IMR-90 (cell line): ENCODE measurements at regions not wholly inside any gene's neighbourhood (a gene's known extent, or its start where the extent isn't known, plus 50 kb on each side); places are given as distances from the start of the nearest gene placed in this dataset.

ENCODE experiments used
- ATAC-seq: fragments of 200-7000 bp; cut with Tn5 transposase; 2 replicates; pipeline ENCODE4 v1.9.1; 2020; ENCODE audit warnings: low read depth, mild to moderate bottlenecking, moderate library complexity
- BruUV-seq: library from RNA; stranded (reverse); fragments of 400-500 nt; replicated peaks from 2 replicates; lab custom pipeline; 2021; lab: Mats Ljungman, UMichigan
- CTCF ChIA-PET: fragments of 300-600 bp; formaldehyde crosslinking; extraction: SDS; loops from one replicate; lab custom pipeline; 2021; ENCODE audit warnings: antibody characterized with exemption; lab: Yijun Ruan, JAX
- POLR2A ChIA-PET: fragments of 300-600 bp; sonication (Branson Sonifier 250); formaldehyde crosslinking; loops from one replicate; lab custom pipeline; 2022; ENCODE audit warnings: antibody characterized with exemption; ENCODE audit not compliant: unreplicated experiment; lab: Charles Lee
- DNase-seq: peaks from one replicate; pipeline ENCODE4 v3.0.0; 2013
- H2AFZ ChIP-seq: replicated peaks from 2 replicates; pipeline ENCODE3; 2013; ENCODE audit warnings: low read length, mild to moderate bottlenecking; ENCODE audit not compliant: poor library complexity
- H2AK5ac ChIP-seq: 2 replicates; pipeline ENCODE4 v1.6.1; 2013; ENCODE audit warnings: low read depth, low read length, inconsistent platforms
- H2AK9ac ChIP-seq: replicated peaks from 2 replicates; pipeline ENCODE3; 2013; ENCODE audit warnings: mild to moderate bottlenecking, low read depth, low read length, moderate library complexity; ENCODE audit not compliant: poor library complexity
- H2BK120ac ChIP-seq: 2 replicates; pipeline ENCODE4 v1.6.1; 2013; ENCODE audit warnings: low read depth, low read length, inconsistent platforms
- H2BK15ac ChIP-seq: 3 replicates; pipeline ENCODE4 v1.6.1; 2013; ENCODE audit warnings: low read depth, low read length, inconsistent platforms
- H2BK20ac ChIP-seq: 2 replicates; pipeline ENCODE4 v1.6.1; 2013; ENCODE audit warnings: low read depth, mild to moderate bottlenecking, inconsistent platforms, low read length, moderate library complexity
- H2BK5ac ChIP-seq: 2 replicates; pipeline ENCODE4 v1.6.1; 2013; ENCODE audit warnings: mild to moderate bottlenecking, low read depth, low read length, inconsistent platforms; ENCODE audit not compliant: poor library complexity, severe bottlenecking
- H3K14ac ChIP-seq: replicated peaks from 2 replicates; pipeline ENCODE4 v1.6.1; 2013; ENCODE audit warnings: low read depth, low read length, inconsistent platforms
- H3K18ac ChIP-seq: 2 replicates; pipeline ENCODE4 v1.6.1; 2013; ENCODE audit warnings: low read depth, low read length, control low read depth
- H3K23ac ChIP-seq: 2 replicates; pipeline ENCODE4 v1.6.1; 2013; ENCODE audit warnings: low read depth, low read length, inconsistent platforms
- H3K27ac ChIP-seq: 2 replicates; pipeline ENCODE4 v1.5.1; 2013; ENCODE audit warnings: mild to moderate bottlenecking, control low read depth, low read length; ENCODE audit not compliant: insufficient read depth
- H3K27me3 ChIP-seq: 2 replicates; pipeline ENCODE4 v1.6.1; 2013; ENCODE audit warnings: low read length; ENCODE audit not compliant: control insufficient read depth, insufficient read depth
- H3K36me3 ChIP-seq: 2 replicates; pipeline ENCODE4 v1.6.1; 2013; ENCODE audit warnings: low read length, mixed read lengths; ENCODE audit not compliant: control insufficient read depth, insufficient read depth
- H3K4ac ChIP-seq: 2 replicates; pipeline ENCODE4 v1.6.1; 2013; ENCODE audit warnings: low read depth, low read length, inconsistent platforms
- H3K4me1 ChIP-seq: 2 replicates; pipeline ENCODE4 v1.6.1; 2013; ENCODE audit warnings: low read length, mixed read lengths; ENCODE audit not compliant: control insufficient read depth, insufficient read depth
- H3K4me2 ChIP-seq: 2 replicates; pipeline ENCODE4 v1.6.1; 2013; ENCODE audit warnings: low read depth, mild to moderate bottlenecking, control low read depth, low read length, moderate library complexity
- H3K4me3 ChIP-seq: 2 replicates; pipeline ENCODE4 v1.5.1; 2013; ENCODE audit warnings: low read depth, mild to moderate bottlenecking, control low read depth, low read length, moderate library complexity; ENCODE audit not compliant: insufficient read depth
- H3K56ac ChIP-seq: 2 replicates; pipeline ENCODE4 v1.6.1; 2013; ENCODE audit warnings: low read length, inconsistent platforms; ENCODE audit not compliant: insufficient read depth; ENCODE audit errors: extremely low read depth
- H3K79me1 ChIP-seq, 2 experiments: 2 replicates each; pipeline ENCODE4 v1.6.1; 2013; ENCODE audit warnings: low read length in 2 of 2, inconsistent platforms in 1 of 2, low read depth in 1 of 2
- H3K9ac ChIP-seq: 2 replicates; pipeline ENCODE4 v1.6.1; 2013; ENCODE audit warnings: low read depth, low read length, control low read depth
- H3K9me1 ChIP-seq: 2 replicates; pipeline ENCODE4 v1.6.1; 2013; ENCODE audit warnings: low read length, inconsistent platforms; ENCODE audit not compliant: insufficient read depth
- H3K9me3 ChIP-seq: 2 replicates; pipeline ENCODE4 v1.6.1; 2013; ENCODE audit warnings: low read length; ENCODE audit not compliant: control insufficient read depth, insufficient read depth
- H4K20me1 ChIP-seq: 2 replicates; pipeline ENCODE4 v1.6.1; 2013; ENCODE audit warnings: low read length, inconsistent platforms; ENCODE audit not compliant: insufficient read depth
- H4K5ac ChIP-seq: 2 replicates; pipeline ENCODE4 v1.6.1; 2013; ENCODE audit warnings: mild to moderate bottlenecking, low read depth, low read length, control low read depth
- H4K8ac ChIP-seq, 2 experiments: 2 replicates each; pipeline ENCODE4 v1.6.1; 2013; ENCODE audit warnings: low read depth in 2 of 2, low read length in 2 of 2, control low read depth in 1 of 2, inconsistent platforms in 1 of 2
- H4K91ac ChIP-seq: 2 replicates; pipeline ENCODE4 v1.6.1; 2013; ENCODE audit warnings: low read depth, low read length, inconsistent platforms; ENCODE audit not compliant: insufficient read depth
- BHLHE40 ChIP-seq: fragments of 150-350 bp; IDR thresholded peaks from 2 replicates; pipeline ENCODE4 v1.6.1; 2016; ENCODE audit warnings: mild to moderate bottlenecking, low read depth, low read length
- CEBPB ChIP-seq: IDR thresholded peaks from 2 replicates; pipeline ENCODE4 v1.6.1; 2012; ENCODE audit warnings: low read depth, low read length, improper control_type of control experiment
- MAFK ChIP-seq: IDR thresholded peaks from 2 replicates; pipeline ENCODE4 v1.6.1; 2012; ENCODE audit warnings: low read depth, low read length, improper control_type of control experiment
- RCOR1 ChIP-seq: IDR thresholded peaks from 2 replicates; pipeline ENCODE4 v1.6.1; 2012; ENCODE audit warnings: mild to moderate bottlenecking, low read length, improper control_type of control experiment; ENCODE audit not compliant: insufficient replicate concordance
- WGBS, 2 experiments: methylation state at CpG; one replicate each; pipeline versions ENCODE4 v1.1.5 to v1.1.7; 2013; ENCODE audit warnings: missing lambda C conversion rate in 2 of 2; ENCODE audit not compliant: insufficient read length in 1 of 2; ENCODE audit errors: extremely low coverage in 2 of 2; 5-methylcytosine and 5-hydroxymethylcytosine counted together
- dilution Hi-C: fragments of 300-500 bp; cut with HindIII; formaldehyde crosslinking; loops from one replicate; pipeline ENCODE4 v1.14.3; 2018; ENCODE audit warnings: low sequenced_read_pairs; ENCODE audit not compliant: unreplicated experiment
- in situ Hi-C: fragments of 300-500 bp; cut with MboI; formaldehyde crosslinking; loops from 3 replicates; pipeline ENCODE4 v1.14.3; 2019; ENCODE audit warnings: low sequenced_read_pairs, inconsistent platforms, mixed read lengths
- intact Hi-C: fragments of 100-400 bp; cut with micrococcal nuclease; formaldehyde crosslinking; loops from 2 replicates; pipeline ENCODE4 v1.10.0; 2022

DNA sequence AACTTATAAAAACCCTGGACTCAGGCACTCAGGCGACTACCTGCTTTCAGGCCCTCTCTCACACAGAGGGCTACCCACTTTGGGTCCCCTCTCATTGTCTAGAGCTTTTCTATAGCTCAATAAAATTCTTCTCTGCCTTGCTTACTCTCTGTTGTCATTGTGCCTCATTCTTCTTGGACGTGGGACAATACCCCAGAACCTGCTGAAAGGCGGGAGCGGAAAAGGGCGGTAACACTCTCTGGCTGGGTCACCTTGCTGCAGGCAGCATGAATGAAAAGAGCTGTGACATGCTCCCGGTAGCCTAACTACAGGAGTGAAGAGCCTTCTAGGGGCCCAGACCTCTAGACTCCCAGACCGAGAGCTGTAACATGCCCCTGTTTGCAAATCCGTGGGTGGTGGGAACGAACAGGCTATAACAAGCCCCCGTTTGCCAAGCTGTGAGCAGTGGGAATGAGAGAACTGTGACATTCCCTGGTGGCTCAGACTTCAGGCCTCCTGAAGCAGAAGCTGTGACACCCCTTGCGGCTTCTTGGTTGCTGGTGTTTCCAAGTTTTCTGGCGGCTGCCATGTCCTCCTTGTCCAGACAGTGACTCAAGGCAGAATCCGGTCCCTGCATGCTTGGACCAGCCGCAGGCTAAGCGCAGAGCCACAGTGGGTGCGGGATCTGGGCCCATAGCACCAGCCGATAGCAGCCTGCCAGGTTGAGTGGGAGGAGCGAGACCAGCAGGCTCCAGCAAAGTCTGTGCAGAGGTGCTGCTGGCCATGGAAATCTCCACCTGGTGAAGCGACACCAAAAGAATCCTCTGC is 684.6 kb downstream of the ARAP2 start:
- DNase-seq: no peak
- Histone ChIP-seq H4K20me1 (no peaks in the 10 kb centered on the region), H3K4me1 (no peaks in the 10 kb centered on the region), H2BK20ac (no peak overlapping the region), H3K4me2 (no peak overlapping the region), H2AK9ac (no peak overlapping the region), H3K9ac (no peak overlapping the region), H3K9me3 (peaks cover 8% of the 10 kb centered on the region), H3K56ac (no peak overlapping the region), H2BK5ac (no peak overlapping the region), H3K27me3 (no peaks in the 10 kb centered on the region), H2BK120ac (no peak overlapping the region), H3K27ac (no peak overlapping the region), H3K4me3 (no peak overlapping the region), H4K5ac (no peak overlapping the region), H2AK5ac (no peak overlapping the region), H2AFZ (no peak overlapping the region), H2BK15ac (no peak overlapping the region), H4K8ac (no peak overlapping the region), H4K91ac (no peak overlapping the region), H3K79me1 (no peaks in the 10 kb centered on the region), H3K23ac (no peak overlapping the region), H3K9me1 (no peaks in the 10 kb centered on the region), H3K14ac (no peak overlapping the region), H3K4ac (no peak overlapping the region), H3K36me3 (no peaks in the 10 kb centered on the region), H3K18ac (no peak overlapping the region)
- no TSS peak for BruUV-seq
- intact Hi-C loops: no loop called here
- dilution Hi-C loops: no loop called here
- no peak for ATAC-seq
- ChIA-PET CTCF (no interaction called here), POLR2A (no interaction called here)
- in situ Hi-C loops: no loop called here
- WGBS, 2 experiments: 65% methylated on average over 7 of the region's 19 CpGs; no CpG with 5 or more reads in 1 of the 2 experiments
- TF ChIP-seq CEBPB (no peak), BHLHE40 (no peak), RCOR1 (no peak), MAFK (no peak)
